ENCODE measurements at regions not wholly inside any gene's neighbourhood (a gene's known extent, or its start where the extent isn't known, plus 50 kb on each side); places are given as distances from the start of the nearest gene placed in this dataset.

DNA sequence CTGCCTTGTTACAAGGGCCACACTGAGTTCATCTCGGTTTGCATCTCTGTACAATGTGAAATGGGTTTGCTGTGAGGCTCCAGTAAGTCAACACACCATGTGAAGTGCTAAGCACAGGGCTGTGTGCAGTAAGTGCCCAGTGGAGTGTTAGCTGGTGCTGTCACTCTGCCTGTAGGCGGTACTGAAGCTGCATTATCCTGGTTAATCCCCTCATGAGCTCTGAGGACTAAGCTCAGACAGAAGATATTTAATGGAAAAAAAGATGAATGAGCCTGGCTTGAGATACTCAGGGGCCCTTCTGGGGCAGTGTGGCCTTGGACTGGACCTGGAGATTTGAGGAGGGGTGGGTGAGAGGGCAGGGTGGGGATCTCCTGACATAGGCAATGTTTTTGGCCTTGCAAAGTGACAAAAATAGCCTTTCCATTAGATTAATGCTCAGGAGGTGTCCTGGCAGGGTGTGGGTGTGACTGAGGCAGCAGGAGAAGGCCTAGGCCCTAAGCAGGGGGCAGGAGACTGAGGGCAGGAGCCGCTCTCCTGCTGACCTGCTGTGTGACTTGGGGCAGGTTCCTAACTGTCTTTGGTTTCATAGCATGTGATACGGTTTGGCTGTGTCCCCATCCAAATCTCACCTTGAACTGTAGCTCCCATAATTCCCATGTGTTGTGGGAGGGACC is 570.5 kb downstream of the PTPRU start:
- TF ChIP-seq, protein P1, sequence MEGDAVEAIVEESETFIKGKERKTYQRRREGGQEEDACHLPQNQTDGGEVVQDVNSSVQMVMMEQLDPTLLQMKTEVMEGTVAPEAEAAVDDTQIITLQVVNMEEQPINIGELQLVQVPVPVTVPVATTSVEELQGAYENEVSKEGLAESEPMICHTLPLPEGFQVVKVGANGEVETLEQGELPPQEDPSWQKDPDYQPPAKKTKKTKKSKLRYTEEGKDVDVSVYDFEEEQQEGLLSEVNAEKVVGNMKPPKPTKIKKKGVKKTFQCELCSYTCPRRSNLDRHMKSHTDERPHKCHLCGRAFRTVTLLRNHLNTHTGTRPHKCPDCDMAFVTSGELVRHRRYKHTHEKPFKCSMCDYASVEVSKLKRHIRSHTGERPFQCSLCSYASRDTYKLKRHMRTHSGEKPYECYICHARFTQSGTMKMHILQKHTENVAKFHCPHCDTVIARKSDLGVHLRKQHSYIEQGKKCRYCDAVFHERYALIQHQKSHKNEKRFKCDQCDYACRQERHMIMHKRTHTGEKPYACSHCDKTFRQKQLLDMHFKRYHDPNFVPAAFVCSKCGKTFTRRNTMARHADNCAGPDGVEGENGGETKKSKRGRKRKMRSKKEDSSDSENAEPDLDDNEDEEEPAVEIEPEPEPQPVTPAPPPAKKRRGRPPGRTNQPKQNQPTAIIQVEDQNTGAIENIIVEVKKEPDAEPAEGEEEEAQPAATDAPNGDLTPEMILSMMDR (IDR thresholded peaks at IDR 0.05), result no peak
- no peaks in the 10 kb centered on the region for H3K27me3 ChIP-seq
- intact Hi-C loops (cut with DNase I), result no loop called here

DNA sequence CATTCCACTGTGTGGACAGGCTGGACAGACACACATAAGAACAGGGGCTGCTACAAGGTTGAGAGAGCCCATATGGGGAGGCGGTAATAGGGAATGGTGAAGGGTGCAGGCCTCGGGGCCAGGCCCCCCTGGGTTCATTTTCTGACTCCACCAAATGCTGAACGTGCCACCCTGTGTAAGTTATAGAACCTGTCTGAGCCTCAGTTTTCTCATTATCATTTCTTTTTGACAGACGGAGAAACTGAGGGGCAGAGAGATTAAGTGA is 569.5 kb downstream of the PTPRU start:
- Histone ChIP-seq H3K4me1 (no peaks in the 10 kb centered on the region), H3K9me3 (no peaks in the 10 kb centered on the region), H3K4me3 (no peak overlapping the region), H3K27me3 (no peaks in the 10 kb centered on the region), H3K27ac (no peak overlapping the region), H3K36me3 (no peaks in the 10 kb centered on the region)
- intact Hi-C loops (cut with DNase I), result no loop called here
- DNase-seq (ENCODE audit: low spot score in 2 of 2), result no peak
- TF ChIP-seq, protein P1 (IDR thresholded peaks at IDR 0.05), result no peak

More for the DNA sequence above, 570.5 kb downstream of the PTPRU start:
- no peak overlapping the region for H3K27ac ChIP-seq
- H3K36me3 ChIP-seq, result no peaks in the 10 kb centered on the region
- no peak for DNase-seq (ENCODE audit: low spot score in 2 of 2)
- no peaks in the 10 kb centered on the region for H3K9me3 ChIP-seq
- H3K4me3 ChIP-seq, result no peak overlapping the region
- no peaks in the 10 kb centered on the region for H3K4me1 ChIP-seq

DNA sequence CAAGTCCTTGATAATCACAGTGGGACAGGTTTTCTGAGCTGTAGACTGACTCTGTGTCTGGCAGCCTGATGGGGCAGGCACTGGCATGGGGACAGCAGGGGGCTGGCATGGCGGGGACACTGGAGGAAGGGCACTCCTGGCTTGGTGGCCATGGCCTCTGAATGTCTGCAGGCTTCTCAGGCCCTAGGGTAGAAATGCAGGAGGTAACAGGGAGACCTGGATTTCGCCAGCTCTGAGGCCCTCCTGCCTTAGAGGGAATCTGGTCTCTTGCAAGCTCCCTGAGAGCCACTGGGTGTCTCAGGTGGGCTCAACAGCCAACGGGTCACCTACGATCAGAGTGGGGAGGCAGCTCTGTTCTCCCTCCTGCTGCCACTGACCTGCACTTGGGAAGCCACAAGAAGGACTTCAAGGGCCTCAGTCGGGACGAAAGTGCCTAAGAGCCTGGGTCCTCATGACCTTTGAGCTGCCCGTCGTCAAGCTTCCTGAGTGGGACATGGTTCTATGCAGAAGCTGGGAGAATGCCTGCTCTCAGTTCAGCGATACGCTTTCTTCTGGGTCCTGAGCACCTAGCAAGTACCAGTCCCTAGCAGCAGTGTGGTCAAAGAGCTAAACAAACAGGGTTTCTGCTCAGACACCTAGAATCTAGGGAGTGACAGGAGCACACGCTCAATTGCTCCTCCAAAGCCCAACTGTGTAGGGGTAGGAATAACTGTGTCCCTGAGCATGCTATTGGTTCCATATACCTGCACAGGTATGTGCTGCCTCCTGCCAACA is 569.0 kb downstream of the PTPRU start:
- TF ChIP-seq, protein P1 (IDR thresholded peaks at IDR 0.05), result no peak
- H3K36me3 ChIP-seq, result no peaks in the 10 kb centered on the region
- intact Hi-C loops (cut with DNase I), result no loop called here
- no peaks in the 10 kb centered on the region for H3K4me1 ChIP-seq
- DNase-seq (ENCODE audit: low spot score in 2 of 2), result peak in 1 of 2 donors; percentile 52
- no peaks in the 10 kb centered on the region for H3K27me3 ChIP-seq
- no peaks in the 10 kb centered on the region for H3K9me3 ChIP-seq
- no peak overlapping the region for H3K27ac ChIP-seq
- no peak overlapping the region for H3K4me3 ChIP-seq

DNA sequence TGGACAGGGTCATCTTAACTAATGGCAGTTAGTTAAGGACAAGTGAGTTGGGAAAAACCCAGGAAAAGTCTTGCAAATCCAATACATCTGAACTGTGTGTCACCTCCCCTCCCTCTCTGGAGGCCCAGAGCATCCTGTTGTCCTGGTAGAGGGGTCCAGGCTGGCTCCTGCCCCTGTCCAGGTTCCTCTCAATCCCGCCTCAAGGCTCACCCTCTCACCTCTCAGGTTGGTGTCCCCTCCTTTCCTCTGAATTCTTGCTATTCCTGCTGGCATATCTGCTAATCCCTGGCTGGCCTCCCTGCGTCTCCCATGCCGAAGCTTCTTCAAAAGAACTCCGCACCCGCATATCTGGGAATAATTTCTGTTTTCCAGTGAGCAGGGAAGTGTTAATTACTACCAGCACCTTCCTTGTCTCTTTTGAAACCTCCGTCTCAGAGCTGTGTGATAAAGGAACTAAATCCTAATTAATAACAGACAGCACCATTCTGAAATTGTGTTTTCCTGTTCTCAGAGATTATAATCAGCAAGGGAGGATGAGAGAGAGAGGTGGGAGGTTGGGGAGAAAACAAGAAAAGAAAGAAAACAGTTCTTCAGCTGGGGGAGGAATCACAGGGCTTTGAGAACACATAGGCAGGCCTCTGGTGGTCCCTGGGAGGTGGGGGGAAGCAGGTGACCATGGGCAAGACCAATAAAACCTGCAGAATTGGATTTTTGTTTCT is 568.0 kb downstream of the PTPRU start:
- Histone ChIP-seq H3K36me3 (no peaks in the 10 kb centered on the region), H3K27ac (no peak overlapping the region), H3K9me3 (no peaks in the 10 kb centered on the region), H3K4me1 (no peaks in the 10 kb centered on the region), H3K4me3 (no peak overlapping the region), H3K27me3 (no peaks in the 10 kb centered on the region)
- intact Hi-C loops (cut with DNase I), result no loop called here
- TF ChIP-seq, protein P1 (IDR thresholded peaks at IDR 0.05), result no peak
- DNase-seq (ENCODE audit: low spot score in 2 of 2), result peak in 1 of 2 donors; percentile 18

DNA sequence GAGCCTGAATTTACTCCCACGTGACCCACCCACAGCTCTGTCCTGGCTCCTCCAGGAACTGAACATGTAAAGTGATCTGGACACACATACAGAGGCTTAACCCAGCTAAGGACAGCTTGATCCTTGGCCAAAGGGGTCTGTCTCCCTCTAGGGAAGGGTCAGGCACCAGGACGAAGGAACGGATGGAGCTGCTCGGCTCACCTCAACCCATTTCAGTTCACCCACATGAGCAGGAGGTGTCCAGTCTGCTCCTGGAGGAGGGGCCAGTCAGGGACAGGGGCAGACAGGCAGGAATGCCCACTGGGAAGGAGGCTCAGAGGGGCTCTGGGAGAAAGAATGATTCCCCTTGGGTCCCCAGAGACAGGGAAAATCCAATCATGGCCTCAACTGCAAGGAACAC is 567.2 kb downstream of the PTPRU start:
- Histone ChIP-seq H3K36me3 (no peaks in the 10 kb centered on the region), H3K27me3 (no peaks in the 10 kb centered on the region), H3K27ac (no peak overlapping the region), H3K9me3 (no peaks in the 10 kb centered on the region), H3K4me1 (no peaks in the 10 kb centered on the region), H3K4me3 (no peak overlapping the region)
- DNase-seq (ENCODE audit: low spot score in 2 of 2), result no peak
- TF ChIP-seq, protein P1 (IDR thresholded peaks at IDR 0.05), result no peak
- intact Hi-C loops (cut with DNase I), result no loop called here
